ENCODE measurements at regions not wholly inside any gene's neighbourhood (a gene's known extent, or its start where the extent isn't known, plus 50 kb on each side); places are given as distances from the start of the nearest gene placed in this dataset.

GRCh38 chr1:87905651-87906050 lies 577.0 kb downstream of the LMO4 start:
- TF ChIP-seq TAF1 (IDR thresholded peaks at IDR 0.05; ENCODE audit: low read depth, low read length) = no peak
- TF ChIP-seq POLR2AphosphoS5 (IDR thresholded peaks at IDR 0.05; ENCODE audit: low read depth, low read length) = no peak
